ENCODE measurements at regions not wholly inside any gene's neighbourhood (a gene's known extent, or its start where the extent isn't known, plus 50 kb on each side); places are given as distances from the start of the nearest gene placed in this dataset.

GRCh38 chr20:53725575-53725970 lies 131.9 kb upstream of the ZNF217 start:
- TF ChIP-seq YY1 (IDR thresholded peaks at IDR 0.05; ENCODE audit: insufficient read depth, insufficient read length) (no peak), ZNF274 (IDR thresholded peaks at IDR 0.05; ENCODE audit: low read depth, low read length) (no peak)
